ENCODE measurements at regions not wholly inside any gene's neighbourhood (a gene's known extent, or its start where the extent isn't known, plus 50 kb on each side); places are given as distances from the start of the nearest gene placed in this dataset.

- TF ChIP-seq, protein P1, sequence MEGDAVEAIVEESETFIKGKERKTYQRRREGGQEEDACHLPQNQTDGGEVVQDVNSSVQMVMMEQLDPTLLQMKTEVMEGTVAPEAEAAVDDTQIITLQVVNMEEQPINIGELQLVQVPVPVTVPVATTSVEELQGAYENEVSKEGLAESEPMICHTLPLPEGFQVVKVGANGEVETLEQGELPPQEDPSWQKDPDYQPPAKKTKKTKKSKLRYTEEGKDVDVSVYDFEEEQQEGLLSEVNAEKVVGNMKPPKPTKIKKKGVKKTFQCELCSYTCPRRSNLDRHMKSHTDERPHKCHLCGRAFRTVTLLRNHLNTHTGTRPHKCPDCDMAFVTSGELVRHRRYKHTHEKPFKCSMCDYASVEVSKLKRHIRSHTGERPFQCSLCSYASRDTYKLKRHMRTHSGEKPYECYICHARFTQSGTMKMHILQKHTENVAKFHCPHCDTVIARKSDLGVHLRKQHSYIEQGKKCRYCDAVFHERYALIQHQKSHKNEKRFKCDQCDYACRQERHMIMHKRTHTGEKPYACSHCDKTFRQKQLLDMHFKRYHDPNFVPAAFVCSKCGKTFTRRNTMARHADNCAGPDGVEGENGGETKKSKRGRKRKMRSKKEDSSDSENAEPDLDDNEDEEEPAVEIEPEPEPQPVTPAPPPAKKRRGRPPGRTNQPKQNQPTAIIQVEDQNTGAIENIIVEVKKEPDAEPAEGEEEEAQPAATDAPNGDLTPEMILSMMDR (IDR thresholded peaks at IDR 0.05), result no peak
- no peak for TF ChIP-seq POLR2A (IDR thresholded peaks at IDR 0.05)
Observed at GRCh38 chr5:58232130-58232529, 227.8 kb downstream of the PLK2 start.

Measured in lower leg skin (tissue), 3 donors.